Rectal smooth muscle tissue (tissue), 1 donor: ENCODE measurements at regions not wholly inside any gene's neighbourhood (a gene's known extent, or its start where the extent isn't known, plus 50 kb on each side); places are given as distances from the start of the nearest gene placed in this dataset.

Experiments used
- H3K27ac ChIP-seq: one replicate; pipeline ENCODE4 v1.7.0; 2013; ENCODE audit warnings: low read depth, low read length, inconsistent platforms
- H3K27me3 ChIP-seq: one replicate; pipeline ENCODE4 v1.7.0; 2013; ENCODE audit warnings: low read length; ENCODE audit not compliant: control insufficient read depth, insufficient read depth
- H3K36me3 ChIP-seq: one replicate; pipeline ENCODE4 v1.7.0; 2013; ENCODE audit warnings: low read length; ENCODE audit not compliant: control insufficient read depth, insufficient read depth
- H3K4me1 ChIP-seq: one replicate; pipeline ENCODE4 v1.7.0; 2013; ENCODE audit warnings: low read length; ENCODE audit not compliant: control insufficient read depth, insufficient read depth
- H3K4me3 ChIP-seq: one replicate; pipeline ENCODE4 v1.7.0; 2013; ENCODE audit warnings: low read length
- H3K9ac ChIP-seq: one replicate; pipeline ENCODE4 v1.7.0; 2013; ENCODE audit warnings: low read length

DNA sequence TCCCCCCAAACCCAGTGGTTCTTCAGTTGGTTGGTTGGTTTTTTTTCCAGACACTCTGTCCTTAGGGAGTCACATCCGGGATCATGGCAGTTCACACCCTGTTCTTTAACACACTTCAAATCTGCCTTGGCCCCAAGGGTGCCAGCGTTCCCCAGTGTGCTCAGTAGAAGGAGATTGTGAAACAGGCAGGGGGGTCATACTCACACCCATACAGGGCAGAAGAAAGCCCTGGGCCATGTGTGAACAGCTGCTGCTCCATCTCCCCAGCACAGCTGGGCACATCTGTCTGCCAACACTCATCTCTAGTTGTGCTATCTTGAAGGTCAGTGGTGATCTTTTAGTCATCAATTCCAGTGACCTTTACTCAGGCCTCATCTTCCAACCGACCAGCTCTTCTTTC lies 64.4 kb upstream of the FUT8 start:
- no peaks in the 10 kb centered on the region for H3K4me1 ChIP-seq
- no peak overlapping the region for H3K4me3 ChIP-seq
- H3K9ac ChIP-seq: no peak overlapping the region
- no peaks in the 10 kb centered on the region for H3K27me3 ChIP-seq
- no peak overlapping the region for H3K27ac ChIP-seq
- H3K36me3 ChIP-seq: no peaks in the 10 kb centered on the region

GRCh38 chr14:65349100-65349499 lies 63.4 kb upstream of the FUT8 start:
- no peaks in the 10 kb centered on the region for H3K36me3 ChIP-seq
- H3K4me3 ChIP-seq: no peak overlapping the region
- H3K9ac ChIP-seq: no peak overlapping the region
- H3K4me1 ChIP-seq: no peaks in the 10 kb centered on the region
- no peaks in the 10 kb centered on the region for H3K27me3 ChIP-seq
- H3K27ac ChIP-seq: no peak overlapping the region

- H3K4me3 ChIP-seq: no peak overlapping the region
- H3K27ac ChIP-seq: no peak overlapping the region
- H3K4me1 ChIP-seq: no peaks in the 10 kb centered on the region
- no peak overlapping the region for H3K9ac ChIP-seq
- no peaks in the 10 kb centered on the region for H3K36me3 ChIP-seq
- H3K27me3 ChIP-seq: no peaks in the 10 kb centered on the region
Measured at GRCh38 chr14:65351493-65352194, 60.9 kb upstream of the FUT8 start.

DNA sequence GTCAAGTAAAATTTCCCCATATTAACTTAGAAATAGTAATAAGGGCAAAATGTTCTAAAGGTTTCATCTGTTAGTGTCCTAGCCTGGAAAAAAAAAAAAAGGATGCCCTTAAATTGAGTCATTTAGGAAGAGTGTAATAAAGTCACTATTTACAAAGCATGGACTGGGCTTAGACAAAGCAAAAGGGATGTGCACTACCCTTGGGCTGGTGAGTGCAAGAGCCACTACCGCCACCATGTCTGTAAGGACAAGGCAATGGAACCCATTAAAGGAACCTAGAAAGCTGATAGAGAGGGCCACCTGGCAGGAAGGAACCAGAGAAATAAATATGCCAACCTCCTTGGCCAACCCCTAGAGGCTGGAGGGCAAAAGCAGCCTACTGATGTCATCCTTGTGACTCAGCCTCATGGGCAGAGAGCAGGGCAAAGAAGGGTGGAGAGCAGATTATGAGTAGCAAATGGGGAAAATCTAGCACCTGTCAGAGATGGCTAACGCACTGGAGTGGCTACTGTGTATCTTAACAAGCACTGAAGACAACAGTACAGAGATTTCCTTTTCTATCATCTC lies 59.5 kb upstream of the FUT8 start:
- H3K27me3 ChIP-seq: no peaks in the 10 kb centered on the region
- peaks cover 7% of the 10 kb centered on the region for H3K4me1 ChIP-seq
- H3K4me3 ChIP-seq: no peak overlapping the region
- H3K27ac ChIP-seq: no peak overlapping the region
- H3K36me3 ChIP-seq: no peaks in the 10 kb centered on the region
- H3K9ac ChIP-seq: no peak overlapping the region

- H3K4me1 ChIP-seq: peaks cover 7% of the 10 kb centered on the region
- no peaks in the 10 kb centered on the region for H3K36me3 ChIP-seq
- H3K27me3 ChIP-seq: no peaks in the 10 kb centered on the region
- no peak overlapping the region for H3K4me3 ChIP-seq
- no peak overlapping the region for H3K9ac ChIP-seq
- no peak overlapping the region for H3K27ac ChIP-seq
Measured at GRCh38 chr14:65354131-65354530, 58.4 kb upstream of the FUT8 start.

- no peak overlapping the region for H3K4me3 ChIP-seq
- peaks cover 7% of the 10 kb centered on the region for H3K4me1 ChIP-seq
- H3K9ac ChIP-seq: no peak overlapping the region
- no peaks in the 10 kb centered on the region for H3K27me3 ChIP-seq
- H3K36me3 ChIP-seq: no peaks in the 10 kb centered on the region
- no peak overlapping the region for H3K27ac ChIP-seq
Measured at GRCh38 chr14:65354715-65355114, 57.8 kb upstream of the FUT8 start.

DNA sequence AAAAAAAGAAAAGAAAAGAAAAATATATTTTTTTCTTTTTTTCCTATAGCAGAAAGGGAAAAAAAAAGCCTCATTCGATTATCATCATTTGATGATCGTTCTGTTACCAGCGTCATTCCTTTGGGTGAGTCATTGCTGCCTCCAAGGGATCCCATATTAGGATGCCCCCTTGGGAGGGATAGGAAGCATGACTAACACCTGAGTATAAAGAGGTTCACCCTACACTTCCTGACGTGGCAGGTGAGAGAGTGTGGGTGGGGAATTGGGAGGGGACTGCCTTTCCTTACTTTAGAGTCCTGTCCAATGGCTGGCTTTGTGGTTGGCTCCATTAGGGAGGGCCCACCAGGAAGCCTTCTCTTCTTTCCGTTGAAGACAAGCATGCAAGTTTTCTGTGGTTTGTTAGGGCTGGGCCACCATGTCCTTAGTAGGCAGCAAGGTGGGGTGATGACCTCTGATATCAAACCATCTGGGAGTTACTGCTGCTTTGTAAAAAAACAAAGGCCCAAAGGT lies 56.1 kb upstream of the FUT8 start:
- Histone ChIP-seq H3K27ac (no peak overlapping the region), H3K27me3 (no peaks in the 10 kb centered on the region), H3K4me3 (no peak overlapping the region), H3K9ac (no peak overlapping the region), H3K36me3 (no peaks in the 10 kb centered on the region), H3K4me1 (peaks cover 7% of the 10 kb centered on the region)

- Histone ChIP-seq H3K4me3 (no peak overlapping the region), H3K27me3 (no peaks in the 10 kb centered on the region), H3K36me3 (no peaks in the 10 kb centered on the region), H3K27ac (no peak overlapping the region), H3K9ac (no peak overlapping the region), H3K4me1 (peaks cover 7% of the 10 kb centered on the region)
Measured at GRCh38 chr14:65357113-65357512, 55.4 kb upstream of the FUT8 start.

GRCh38 chr14:65357689-65358088 lies 54.8 kb upstream of the FUT8 start:
- H3K27me3 ChIP-seq: no peaks in the 10 kb centered on the region
- H3K9ac ChIP-seq: no peak overlapping the region
- no peaks in the 10 kb centered on the region for H3K36me3 ChIP-seq
- no peak overlapping the region for H3K4me3 ChIP-seq
- H3K4me1 ChIP-seq: peaks cover 7% of the 10 kb centered on the region
- no peak overlapping the region for H3K27ac ChIP-seq

DNA sequence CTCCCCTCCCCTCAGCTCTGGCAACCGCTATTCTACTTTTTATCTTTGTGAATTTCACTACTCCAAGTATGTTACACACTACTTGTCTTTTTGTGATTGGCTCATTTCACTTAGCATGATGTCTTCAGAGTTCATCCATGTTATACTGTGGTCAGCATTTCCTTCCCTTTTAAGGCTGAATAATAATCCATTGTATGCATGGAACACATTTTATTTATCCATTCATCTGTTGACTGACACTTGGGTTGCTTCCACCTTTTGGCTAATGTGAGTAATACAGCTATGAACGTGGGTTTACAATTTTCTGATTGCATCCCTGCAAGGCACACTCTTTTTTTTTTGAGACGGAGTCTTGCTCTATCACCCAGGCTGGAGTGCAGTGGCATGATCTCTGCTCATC lies 53.0 kb upstream of the FUT8 start:
- Histone ChIP-seq H3K9ac (no peak overlapping the region), H3K27ac (no peak overlapping the region), H3K4me1 (peaks cover 7% of the 10 kb centered on the region), H3K27me3 (no peaks in the 10 kb centered on the region), H3K4me3 (no peak overlapping the region), H3K36me3 (no peaks in the 10 kb centered on the region)

- Histone ChIP-seq H3K27me3 (no peaks in the 10 kb centered on the region), H3K4me1 (peaks cover 7% of the 10 kb centered on the region), H3K9ac (no peak overlapping the region), H3K36me3 (no peaks in the 10 kb centered on the region), H3K27ac (no peak overlapping the region), H3K4me3 (no peak overlapping the region)
Measured at GRCh38 chr14:65360144-65360784, 52.3 kb upstream of the FUT8 start.

DNA sequence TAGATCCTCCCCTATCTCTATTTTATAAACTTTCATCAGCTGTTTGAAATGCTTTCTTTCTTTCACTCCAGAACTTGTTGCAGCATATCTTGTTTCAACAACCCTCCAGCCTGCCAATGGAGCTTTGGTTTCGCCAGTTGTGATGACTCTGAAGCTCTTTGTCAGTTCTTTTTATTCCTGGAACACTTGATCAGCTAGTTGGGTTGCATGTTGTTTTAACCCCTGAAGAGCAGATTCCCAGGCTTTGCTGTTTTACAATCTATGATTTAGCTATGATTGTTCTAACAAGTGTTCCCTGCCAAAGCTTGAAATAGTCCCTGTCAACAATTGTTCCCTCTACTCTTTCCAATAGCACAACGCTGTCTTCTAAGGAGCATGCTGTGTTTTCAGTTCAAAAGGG lies 50.6 kb upstream of the FUT8 start:
- H3K4me3 ChIP-seq: no peak overlapping the region
- no peak overlapping the region for H3K27ac ChIP-seq
- no peaks in the 10 kb centered on the region for H3K36me3 ChIP-seq
- H3K4me1 ChIP-seq: peaks cover 7% of the 10 kb centered on the region
- H3K27me3 ChIP-seq: no peaks in the 10 kb centered on the region
- no peak overlapping the region for H3K9ac ChIP-seq
